DOHH2 (cell line): ENCODE measurements at regions not wholly inside any gene's neighbourhood (a gene's known extent, or its start where the extent isn't known, plus 50 kb on each side); places are given as distances from the start of the nearest gene placed in this dataset.

Source experiments
- H3F3A ChIP-seq: fragments of 200-600 bp; sonication (generic), shearing (Covaris generic); 2 replicates; pipeline ENCODE4 v1.6.0; 2016; ENCODE audit warnings: antibody characterized with exemption, mild to moderate bottlenecking; ENCODE audit not compliant: control insufficient read depth, insufficient read depth
- H3K27ac ChIP-seq: fragments of 200-600 bp; sonication (generic); 2 replicates; pipeline ENCODE4 v1.5.1; 2014; ENCODE audit warnings: low read depth, mild to moderate bottlenecking, low read length, moderate library complexity
- H3K27me3 ChIP-seq: fragments of 200-600 bp; sonication (generic); 2 replicates; pipeline ENCODE4 v1.6.1; 2014; ENCODE audit warnings: mild to moderate bottlenecking, low read length, mixed read lengths; ENCODE audit not compliant: control insufficient read depth
- H3K36me3 ChIP-seq: fragments of 200-600 bp; sonication (generic); 2 replicates; pipeline ENCODE4 v1.6.1; 2014; ENCODE audit warnings: mild to moderate bottlenecking, low read length, moderate library complexity, mixed read lengths; ENCODE audit not compliant: control insufficient read depth
- H3K4me1 ChIP-seq: fragments of 200-600 bp; sonication (generic); 2 replicates; pipeline ENCODE4 v1.6.1; 2014; ENCODE audit warnings: mild to moderate bottlenecking, low read length, mixed read lengths; ENCODE audit not compliant: control insufficient read depth
- H3K4me2 ChIP-seq: fragments of 200-600 bp; sonication (generic); 2 replicates; pipeline ENCODE4 v1.6.0; 2014; ENCODE audit warnings: mild to moderate bottlenecking, low read length, moderate library complexity
- H3K4me3 ChIP-seq: fragments of 200-600 bp; sonication (generic); 2 replicates; pipeline ENCODE4 v1.5.1; 2014; ENCODE audit warnings: mild to moderate bottlenecking, low read length, mixed read lengths
- H3K79me2 ChIP-seq: fragments of 200-600 bp; sonication (generic); 2 replicates; pipeline ENCODE4 v1.6.1; 2014; ENCODE audit warnings: mild to moderate bottlenecking, low read length, mixed read lengths; ENCODE audit not compliant: control insufficient read depth
- H3K9me2 ChIP-seq: fragments of 200-600 bp; sonication (generic); replicated peaks from 2 replicates; pipeline ENCODE4 v1.6.1; 2014; ENCODE audit warnings: mild to moderate bottlenecking, low read length, mixed read lengths; ENCODE audit not compliant: control insufficient read depth
- H3K9me3 ChIP-seq: fragments of 200-600 bp; sonication (generic); 2 replicates; pipeline ENCODE4 v1.6.1; 2014; ENCODE audit warnings: antibody characterized with exemption, low read length, mixed read lengths; ENCODE audit not compliant: control insufficient read depth, insufficient read depth
- H4K20me1 ChIP-seq: fragments of 200-600 bp; sonication (generic); 2 replicates; pipeline ENCODE4 v1.6.0; 2014; ENCODE audit warnings: low read depth, mild to moderate bottlenecking, antibody characterized with exemption, low read length, moderate library complexity; ENCODE audit not compliant: control insufficient read depth, insufficient read depth
- CTCF ChIP-seq: fragments of 200-600 bp; sonication (generic); IDR thresholded peaks from one replicate; pipeline ENCODE4 v1.5.1; 2014; ENCODE audit warnings: antibody characterized with exemption, mild to moderate bottlenecking, low read depth, low read length; ENCODE audit not compliant: poor library complexity, severe bottlenecking
- EZH2phosphoT487 ChIP-seq: fragments of 200-600 bp; sonication (generic); IDR thresholded peaks from 2 replicates; pipeline ENCODE4 v1.6.1; 2017; ENCODE audit warnings: borderline replicate concordance, mild to moderate bottlenecking, antibody characterized with exemption, low read length, moderate library complexity, mixed read lengths

- Histone ChIP-seq H3F3A (no peaks in the 10 kb centered on the region), H3K79me2 (no peaks in the 10 kb centered on the region), H4K20me1 (no peaks in the 10 kb centered on the region), H3K4me1 (no peaks in the 10 kb centered on the region), H3K4me2 (no peak overlapping the region), H3K9me3 (no peaks in the 10 kb centered on the region), H3K9me2 (no peaks in the 10 kb centered on the region), H3K27me3 (no peaks in the 10 kb centered on the region), H3K4me3 (no peak overlapping the region), H3K27ac (no peak overlapping the region), H3K36me3 (no peaks in the 10 kb centered on the region)
- TF ChIP-seq CTCF (no peak), EZH2phosphoT487 (no peak)
Measured at GRCh38 chr2:139142252-139142880, 362.2 kb upstream of the NXPH2 start.

DNA sequence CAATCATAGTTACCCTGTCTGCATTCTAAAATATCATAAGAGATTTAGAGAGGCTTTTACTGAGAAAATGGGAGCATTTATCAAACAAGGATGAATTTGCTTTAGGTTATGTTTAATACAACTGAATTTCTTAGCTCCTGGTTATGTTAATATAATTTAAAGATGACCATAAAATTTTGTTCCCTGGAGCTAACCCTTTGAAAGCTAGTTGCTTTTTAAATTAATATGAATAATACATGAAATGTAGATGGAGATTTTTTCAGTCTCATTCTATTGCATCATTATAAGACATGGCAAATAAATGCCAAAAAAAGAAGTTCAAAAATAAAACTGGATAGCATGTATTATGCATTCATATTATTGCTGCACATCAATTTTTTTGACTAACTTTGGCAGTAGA, 344.1 kb upstream of the NXPH2 start:
- TF ChIP-seq EZH2phosphoT487 (no peak), CTCF (no peak)
- Histone ChIP-seq H3K27me3 (no peaks in the 10 kb centered on the region), H3K4me2 (no peak overlapping the region), H3K9me3 (no peaks in the 10 kb centered on the region), H4K20me1 (no peaks in the 10 kb centered on the region), H3K4me3 (no peak overlapping the region), H3K27ac (no peak overlapping the region), H3K79me2 (no peaks in the 10 kb centered on the region), H3K4me1 (no peaks in the 10 kb centered on the region), H3F3A (no peaks in the 10 kb centered on the region), H3K36me3 (no peaks in the 10 kb centered on the region), H3K9me2 (no peaks in the 10 kb centered on the region)

- TF ChIP-seq EZH2phosphoT487 (no peak), CTCF (no peak)
- Histone ChIP-seq H3K79me2 (no peaks in the 10 kb centered on the region), H3K27me3 (no peaks in the 10 kb centered on the region), H3F3A (no peaks in the 10 kb centered on the region), H3K36me3 (no peaks in the 10 kb centered on the region), H3K4me3 (no peak overlapping the region), H3K9me2 (no peaks in the 10 kb centered on the region), H4K20me1 (no peaks in the 10 kb centered on the region), H3K27ac (no peak overlapping the region), H3K4me1 (no peaks in the 10 kb centered on the region), H3K9me3 (no peaks in the 10 kb centered on the region), H3K4me2 (no peak overlapping the region)
Measured at GRCh38 chr2:139123795-139124194, 343.6 kb upstream of the NXPH2 start.
